CD4-positive, CD25-positive, alpha-beta regulatory T cell (primary cell): ENCODE measurements at regions not wholly inside any gene's neighbourhood (a gene's known extent, or its start where the extent isn't known, plus 50 kb on each side); places are given as distances from the start of the nearest gene placed in this dataset.

Source experiments
- ATAC-seq, 2 donors: fragments of 150-1000 bp; cut with Tn5 transposase; one replicate each; pipeline ENCODE4 v1.10.0; 2021; ENCODE audit warnings: low read depth in 2 of 2, moderate number of reproducible peaks in 2 of 2, moderate library complexity in 1 of 2
- DNase-seq, 3 donors: peaks; one replicate each; pipeline versions ENCODE4 v3.0.0 to v3.0.0-alpha.2; 2012 to 2022; ENCODE audit warnings: mixed read lengths in 1 of 3
- H3K27ac ChIP-seq: one replicate; pipeline ENCODE4 v1.7.0; 2013; ENCODE audit warnings: mild to moderate bottlenecking, low read length; ENCODE audit not compliant: insufficient read depth, poor library complexity, severe bottlenecking
- H3K27me3 ChIP-seq: one replicate; pipeline ENCODE4 v1.7.0; 2013; ENCODE audit warnings: low read length; ENCODE audit not compliant: control insufficient read depth, insufficient read depth
- H3K36me3 ChIP-seq: one replicate; pipeline ENCODE4 v1.7.0; 2013; ENCODE audit warnings: mild to moderate bottlenecking, low read length, moderate library complexity; ENCODE audit not compliant: control insufficient read depth, insufficient read depth
- H3K4me1 ChIP-seq: 2 replicates; pipeline ENCODE4 v1.7.0; 2013; ENCODE audit warnings: mild to moderate bottlenecking, low read length; ENCODE audit not compliant: insufficient read depth, control insufficient read depth, poor library complexity, severe bottlenecking
- H3K4me3 ChIP-seq: one replicate; pipeline ENCODE4 v1.7.0; 2013; ENCODE audit warnings: low read depth, mild to moderate bottlenecking, low read length, moderate library complexity
- H3K9me3 ChIP-seq, 2 experiments: 1 replicate in 1 of 2; 2 replicates in 1 of 2; pipeline ENCODE4 v1.7.0; 2013; ENCODE audit warnings: low read length in 2 of 2, mild to moderate bottlenecking in 1 of 2, moderate library complexity in 1 of 2; ENCODE audit not compliant: control insufficient read depth in 2 of 2
- H3K27ac Mint-ChIP-seq, 3 donors: one replicate each; pipeline ENCODE4 v1.8.0; 2020 to 2022; ENCODE audit warnings: mild to moderate bottlenecking in 3 of 3, mixed read lengths in 3 of 3, moderate library complexity in 2 of 3
- H3K27me3 Mint-ChIP-seq: one replicate; pipeline ENCODE4 v1.8.0; 2022; ENCODE audit warnings: mild to moderate bottlenecking, mixed read lengths
- H3K36me3 Mint-ChIP-seq: one replicate; pipeline ENCODE4 v1.8.0; 2020; ENCODE audit warnings: mixed read lengths
- H3K4me1 Mint-ChIP-seq, 4 donors: one replicate each; pipeline ENCODE4 v1.8.0; 2020 to 2022; ENCODE audit warnings: mixed read lengths in 4 of 4, mild to moderate bottlenecking in 1 of 4
- H3K4me3 Mint-ChIP-seq, 4 donors: one replicate each; pipeline ENCODE4 v1.8.0; 2020 to 2022; ENCODE audit warnings: mild to moderate bottlenecking in 4 of 4, mixed read lengths in 4 of 4, moderate library complexity in 3 of 4
- H3K9me3 Mint-ChIP-seq, 7 donors: one replicate each; pipeline ENCODE4 v1.8.0; 2020 to 2022; ENCODE audit warnings: mixed read lengths in 7 of 7, mild to moderate bottlenecking in 3 of 7, moderate library complexity in 2 of 7

GRCh38 chr4:124401606-124402005, 310.9 kb downstream of the ANKRD50 start:
- no peaks in the 10 kb centered on the region for H3K4me1 ChIP-seq
- no peaks in the 10 kb centered on the region for H3K9me3 ChIP-seq
- ATAC-seq (no peak), DNase-seq (no peak)
- Mint-ChIP-seq H3K27ac (no peak overlapping the region), H3K27me3 (no peaks in the 10 kb centered on the region), H3K36me3 (no peaks in the 10 kb centered on the region), H3K4me1 (no peaks in the 10 kb centered on the region), H3K9me3 (peaks cover 0 to 11% (median 4%) of the 10 kb centered on the region in 7 donors), H3K4me3 (no peak overlapping the region)
- H3K27me3 ChIP-seq, result no peaks in the 10 kb centered on the region
- no peaks in the 10 kb centered on the region for H3K36me3 ChIP-seq
- no peak overlapping the region for H3K27ac ChIP-seq
- H3K4me3 ChIP-seq, result no peak overlapping the region

GRCh38 chr4:124409044-124409443, 303.5 kb downstream of the ANKRD50 start:
- H3K27ac Mint-ChIP-seq, result no peak overlapping the region
- no peak overlapping the region for H3K4me3 ChIP-seq
- H3K9me3 ChIP-seq, result no peaks in the 10 kb centered on the region

GRCh38 chr4:124414276-124415040, 298.1 kb downstream of the ANKRD50 start:
- no peak overlapping the region for H3K4me3 Mint-ChIP-seq
- no peak for ATAC-seq
- H3K9me3 Mint-ChIP-seq, result peaks cover 0 to 8% (median 6%) of the 10 kb centered on the region in 7 donors

More at GRCh38 chr4:124409044-124409443, 303.5 kb downstream of the ANKRD50 start:
- Mint-ChIP-seq H3K36me3 (no peaks in the 10 kb centered on the region), H3K9me3 (peaks cover 2 to 11% (median 7%) of the 10 kb centered on the region in 7 donors), H3K27me3 (no peaks in the 10 kb centered on the region), H3K4me3 (no peak overlapping the region), H3K4me1 (peaks cover 0 to 5% (median 0%) of the 10 kb centered on the region in 4 donors)
- ATAC-seq (no peak), DNase-seq (no peak)
- Histone ChIP-seq H3K27me3 (no peaks in the 10 kb centered on the region), H3K4me1 (no peaks in the 10 kb centered on the region), H3K36me3 (no peaks in the 10 kb centered on the region), H3K27ac (no peak overlapping the region)

GRCh38 chr4:124415146-124415545, 297.4 kb downstream of the ANKRD50 start:
- no peaks in the 10 kb centered on the region for H3K4me1 ChIP-seq
- no peak overlapping the region for H3K27ac ChIP-seq
- H3K4me1 Mint-ChIP-seq, result peaks cover 0 to 5% (median 0%) of the 10 kb centered on the region in 4 donors
- ATAC-seq, result no peak
- no peaks in the 10 kb centered on the region for H3K9me3 ChIP-seq
- no peak for DNase-seq
- H3K4me3 Mint-ChIP-seq, result no peak overlapping the region
- H3K9me3 Mint-ChIP-seq, result peaks cover 0 to 11% (median 6%) of the 10 kb centered on the region in 7 donors
- no peak overlapping the region for H3K27ac Mint-ChIP-seq
- no peaks in the 10 kb centered on the region for H3K36me3 Mint-ChIP-seq
- H3K36me3 ChIP-seq, result no peaks in the 10 kb centered on the region
- H3K27me3 Mint-ChIP-seq, result no peaks in the 10 kb centered on the region
- H3K27me3 ChIP-seq, result no peaks in the 10 kb centered on the region
- no peak overlapping the region for H3K4me3 ChIP-seq

More at GRCh38 chr4:124414276-124415040, 298.1 kb downstream of the ANKRD50 start:
- Histone ChIP-seq H3K4me1 (no peaks in the 10 kb centered on the region), H3K4me3 (no peak overlapping the region), H3K27me3 (no peaks in the 10 kb centered on the region), H3K27ac (no peak overlapping the region), H3K36me3 (no peaks in the 10 kb centered on the region), H3K9me3 (no peaks in the 10 kb centered on the region)
- no peaks in the 10 kb centered on the region for H3K27me3 Mint-ChIP-seq
- no peaks in the 10 kb centered on the region for H3K36me3 Mint-ChIP-seq
- H3K27ac Mint-ChIP-seq, result no peak overlapping the region
- H3K4me1 Mint-ChIP-seq, result peaks cover 0 to 5% (median 0%) of the 10 kb centered on the region in 4 donors
- no peak for DNase-seq

GRCh38 chr4:124417371-124417770, 295.2 kb downstream of the ANKRD50 start:
- DNase-seq (no peak), ATAC-seq (no peak)
- no peak overlapping the region for H3K27ac ChIP-seq
- no peaks in the 10 kb centered on the region for H3K36me3 Mint-ChIP-seq
- peaks cover 0 to 7% (median 5%) of the 10 kb centered on the region in 7 donors for H3K9me3 Mint-ChIP-seq
- H3K4me3 ChIP-seq, result no peak overlapping the region
- no peaks in the 10 kb centered on the region for H3K36me3 ChIP-seq
- peak overlapping the region in 1 of 3 donors; percentile 67 for H3K27ac Mint-ChIP-seq
- H3K27me3 Mint-ChIP-seq, result no peaks in the 10 kb centered on the region
- H3K9me3 ChIP-seq, result no peaks in the 10 kb centered on the region
- no peaks in the 10 kb centered on the region for H3K4me1 ChIP-seq
- peaks cover 0 to under 1% (median 0%) of the 10 kb centered on the region in 4 donors for H3K4me1 Mint-ChIP-seq
- H3K27me3 ChIP-seq, result no peaks in the 10 kb centered on the region
- H3K4me3 Mint-ChIP-seq, result no peak overlapping the region

GRCh38 chr4:124420166-124420695, 292.3 kb downstream of the ANKRD50 start:
- no peaks in the 10 kb centered on the region for H3K4me1 Mint-ChIP-seq
- no peak for ATAC-seq
- H3K27me3 Mint-ChIP-seq, result no peaks in the 10 kb centered on the region
- Histone ChIP-seq H3K4me3 (no peak overlapping the region), H3K9me3 (no peaks in the 10 kb centered on the region), H3K27me3 (no peaks in the 10 kb centered on the region), H3K36me3 (no peaks in the 10 kb centered on the region), H3K27ac (no peak overlapping the region), H3K4me1 (no peaks in the 10 kb centered on the region)
- H3K9me3 Mint-ChIP-seq, result peaks cover 0 to 6% (median 2%) of the 10 kb centered on the region in 7 donors
- H3K27ac Mint-ChIP-seq, result no peak overlapping the region
- no peaks in the 10 kb centered on the region for H3K36me3 Mint-ChIP-seq
- no peak overlapping the region for H3K4me3 Mint-ChIP-seq
- no peak for DNase-seq

- Mint-ChIP-seq H3K4me3 (no peak overlapping the region), H3K4me1 (no peaks in the 10 kb centered on the region), H3K36me3 (no peaks in the 10 kb centered on the region), H3K27ac (no peak overlapping the region), H3K27me3 (no peaks in the 10 kb centered on the region), H3K9me3 (peaks cover 0 to 6% (median 2%) of the 10 kb centered on the region in 7 donors)
- DNase-seq, result no peak
- Histone ChIP-seq H3K27ac (no peak overlapping the region), H3K36me3 (no peaks in the 10 kb centered on the region), H3K4me3 (no peak overlapping the region), H3K4me1 (no peaks in the 10 kb centered on the region), H3K9me3 (no peaks in the 10 kb centered on the region), H3K27me3 (no peaks in the 10 kb centered on the region)
- no peak for ATAC-seq
Observed at GRCh38 chr4:124423160-124423559, 289.4 kb downstream of the ANKRD50 start.

GRCh38 chr4:124426279-124426678, 286.3 kb downstream of the ANKRD50 start:
- Mint-ChIP-seq H3K4me3 (no peak overlapping the region), H3K36me3 (no peaks in the 10 kb centered on the region), H3K27me3 (no peaks in the 10 kb centered on the region), H3K4me1 (no peaks in the 10 kb centered on the region), H3K9me3 (peaks cover 0 to 6% (median 3%) of the 10 kb centered on the region in 7 donors), H3K27ac (no peak overlapping the region)
- DNase-seq (no peak), ATAC-seq (no peak)
- no peak overlapping the region for H3K27ac ChIP-seq
- no peaks in the 10 kb centered on the region for H3K36me3 ChIP-seq
- H3K9me3 ChIP-seq, result no peaks in the 10 kb centered on the region
- H3K27me3 ChIP-seq, result no peaks in the 10 kb centered on the region
- H3K4me3 ChIP-seq, result no peak overlapping the region
- H3K4me1 ChIP-seq, result no peaks in the 10 kb centered on the region
